ENCODE measurements at regions not wholly inside any gene's neighbourhood (a gene's known extent, or its start where the extent isn't known, plus 50 kb on each side); places are given as distances from the start of the nearest gene placed in this dataset.

DNA sequence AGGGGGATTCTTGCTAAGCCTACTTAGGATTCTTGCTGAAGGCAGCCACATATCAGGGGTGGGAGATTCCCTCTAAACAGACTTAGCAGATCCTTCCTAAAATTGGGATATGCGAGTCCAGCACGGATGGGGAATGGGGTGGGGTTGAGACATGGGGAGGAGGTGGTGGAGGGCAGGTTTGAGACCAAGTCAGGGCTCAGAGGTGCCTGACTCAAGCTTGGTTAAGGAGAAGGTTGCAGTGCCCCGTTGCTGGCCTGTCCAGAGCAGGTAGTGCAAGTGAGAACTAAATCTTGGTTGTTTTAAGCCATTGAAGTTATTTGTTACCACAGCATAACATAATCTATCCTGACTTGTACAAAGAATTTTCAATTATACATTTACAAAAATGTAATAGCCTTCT lies 359.7 kb downstream of the AACS start:
- TF ChIP-seq, protein P1, sequence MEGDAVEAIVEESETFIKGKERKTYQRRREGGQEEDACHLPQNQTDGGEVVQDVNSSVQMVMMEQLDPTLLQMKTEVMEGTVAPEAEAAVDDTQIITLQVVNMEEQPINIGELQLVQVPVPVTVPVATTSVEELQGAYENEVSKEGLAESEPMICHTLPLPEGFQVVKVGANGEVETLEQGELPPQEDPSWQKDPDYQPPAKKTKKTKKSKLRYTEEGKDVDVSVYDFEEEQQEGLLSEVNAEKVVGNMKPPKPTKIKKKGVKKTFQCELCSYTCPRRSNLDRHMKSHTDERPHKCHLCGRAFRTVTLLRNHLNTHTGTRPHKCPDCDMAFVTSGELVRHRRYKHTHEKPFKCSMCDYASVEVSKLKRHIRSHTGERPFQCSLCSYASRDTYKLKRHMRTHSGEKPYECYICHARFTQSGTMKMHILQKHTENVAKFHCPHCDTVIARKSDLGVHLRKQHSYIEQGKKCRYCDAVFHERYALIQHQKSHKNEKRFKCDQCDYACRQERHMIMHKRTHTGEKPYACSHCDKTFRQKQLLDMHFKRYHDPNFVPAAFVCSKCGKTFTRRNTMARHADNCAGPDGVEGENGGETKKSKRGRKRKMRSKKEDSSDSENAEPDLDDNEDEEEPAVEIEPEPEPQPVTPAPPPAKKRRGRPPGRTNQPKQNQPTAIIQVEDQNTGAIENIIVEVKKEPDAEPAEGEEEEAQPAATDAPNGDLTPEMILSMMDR (conservative IDR thresholded peaks at IDR 0.05 in 1 of 2, IDR thresholded peaks at IDR 0.05 in 1 of 2; ENCODE audit: extremely low read depth in 1 of 2, insufficient read depth in 1 of 2, low read depth in 1 of 2, low read length in 2 of 2), result no peak
- TF ChIP-seq EZH2 (IDR thresholded peaks at IDR 0.05; ENCODE audit: borderline replicate concordance, low read length), result no peak

Measured in mammary epithelial cell (primary cell).